ENCODE measurements at regions not wholly inside any gene's neighbourhood (a gene's known extent, or its start where the extent isn't known, plus 50 kb on each side); places are given as distances from the start of the nearest gene placed in this dataset.

DNA sequence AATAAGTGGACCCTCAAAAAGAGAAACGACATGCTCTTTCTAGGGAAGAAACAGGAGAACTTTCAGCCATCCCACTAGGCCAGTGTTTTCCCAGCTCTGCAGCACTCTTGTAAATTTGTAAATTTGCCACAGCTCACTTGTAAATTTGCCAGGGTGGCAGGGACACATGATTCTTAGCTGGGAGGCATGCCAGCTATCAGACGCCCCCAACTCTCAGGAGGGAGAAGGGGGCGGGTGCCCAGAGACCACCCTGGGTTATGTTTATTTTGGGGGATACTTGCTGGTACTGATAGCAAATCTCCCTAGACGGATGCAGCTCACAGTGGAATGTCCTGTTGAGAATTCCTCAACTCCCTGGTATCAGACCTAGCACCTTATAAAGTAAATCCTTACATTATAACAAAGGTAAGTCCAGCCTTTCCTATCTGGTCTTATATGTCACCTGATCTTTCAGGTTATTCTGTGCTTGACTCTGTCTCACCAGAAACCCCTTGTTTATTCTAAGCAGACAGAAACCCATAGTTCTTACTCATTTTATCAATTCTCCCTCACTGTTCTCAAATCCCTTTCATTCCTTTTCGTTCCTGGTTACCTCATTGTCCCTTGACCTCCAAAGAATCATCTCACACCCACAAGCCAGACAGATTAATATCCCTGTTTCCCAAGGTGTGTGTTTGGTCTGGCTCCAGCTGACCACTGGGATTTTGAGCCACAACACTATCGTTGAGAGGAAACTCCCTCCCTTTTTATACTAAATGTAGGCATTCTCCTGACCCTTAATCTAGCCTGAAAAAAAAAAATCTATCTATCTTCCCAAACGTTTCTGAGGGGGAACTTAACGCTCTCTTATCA, 69.3 kb upstream of the HMGA2 start:
- Histone ChIP-seq H3K9me3 (ENCODE audit: control insufficient read depth, insufficient read depth, low read length) (0 out of 2 replicates have a peak, but pooled peaks cover 2% of the 10 kb centered on the region), H3K4me1 (ENCODE audit: insufficient read depth, low read length) (peaks cover 35% of the 10 kb centered on the region), H3K36me3 (ENCODE audit: insufficient read depth, low read length) (no peaks in the 10 kb centered on the region), H3K9ac (ENCODE audit: low read depth, low read length) (no peak overlapping the region)

DNA sequence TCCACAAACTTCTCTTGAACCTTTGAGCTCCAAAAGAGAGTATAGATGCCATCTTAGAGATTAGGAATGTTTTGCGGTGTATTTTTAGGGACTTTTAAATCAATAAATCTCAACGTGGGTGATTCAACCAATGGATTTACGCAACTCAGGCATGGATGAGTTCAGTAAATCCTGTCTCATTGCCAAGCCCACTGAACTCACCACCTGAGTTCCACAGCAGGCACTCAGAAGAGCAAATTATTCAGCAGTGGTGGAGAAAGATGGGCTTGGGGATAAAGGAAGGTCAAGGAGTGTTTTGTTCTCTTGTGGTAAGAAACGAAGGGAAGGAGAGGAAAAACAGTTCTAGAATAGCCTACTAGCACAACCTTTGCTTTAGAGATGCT, 68.7 kb upstream of the HMGA2 start:
- Histone ChIP-seq H3K4me1 (ENCODE audit: insufficient read depth, low read length) (peaks cover 40% of the 10 kb centered on the region), H3K9ac (ENCODE audit: low read depth, low read length) (no peak overlapping the region), H3K36me3 (ENCODE audit: insufficient read depth, low read length) (no peaks in the 10 kb centered on the region), H3K9me3 (ENCODE audit: control insufficient read depth, insufficient read depth, low read length) (0 out of 2 replicates have a peak, but pooled peaks cover 2% of the 10 kb centered on the region)

DNA sequence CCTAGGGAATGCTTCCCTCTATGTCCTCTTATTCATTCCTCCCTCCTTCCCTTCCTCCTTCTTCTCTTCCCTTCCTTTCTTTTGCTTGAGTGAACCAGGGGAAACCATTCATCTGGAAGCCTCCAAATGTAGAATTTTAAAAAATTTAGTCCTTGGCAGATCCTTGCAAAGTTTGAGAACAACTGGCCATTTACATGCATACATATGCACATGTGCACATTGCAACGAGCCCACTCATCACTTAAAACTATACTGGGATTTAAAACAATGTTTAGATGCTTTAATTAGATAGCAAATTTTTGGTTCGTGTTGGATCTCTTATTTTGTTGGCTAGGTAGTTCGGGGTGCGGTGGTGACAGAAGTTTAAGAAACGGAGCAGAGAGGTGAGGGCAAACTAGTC, 68.0 kb upstream of the HMGA2 start:
- Histone ChIP-seq H3K36me3 (ENCODE audit: insufficient read depth, low read length) (no peaks in the 10 kb centered on the region), H3K9ac (ENCODE audit: low read depth, low read length) (no peak overlapping the region), H3K9me3 (ENCODE audit: control insufficient read depth, insufficient read depth, low read length) (0 out of 2 replicates have a peak, but pooled peaks cover 2% of the 10 kb centered on the region), H3K4me1 (ENCODE audit: insufficient read depth, low read length) (peaks cover 46% of the 10 kb centered on the region)

DNA sequence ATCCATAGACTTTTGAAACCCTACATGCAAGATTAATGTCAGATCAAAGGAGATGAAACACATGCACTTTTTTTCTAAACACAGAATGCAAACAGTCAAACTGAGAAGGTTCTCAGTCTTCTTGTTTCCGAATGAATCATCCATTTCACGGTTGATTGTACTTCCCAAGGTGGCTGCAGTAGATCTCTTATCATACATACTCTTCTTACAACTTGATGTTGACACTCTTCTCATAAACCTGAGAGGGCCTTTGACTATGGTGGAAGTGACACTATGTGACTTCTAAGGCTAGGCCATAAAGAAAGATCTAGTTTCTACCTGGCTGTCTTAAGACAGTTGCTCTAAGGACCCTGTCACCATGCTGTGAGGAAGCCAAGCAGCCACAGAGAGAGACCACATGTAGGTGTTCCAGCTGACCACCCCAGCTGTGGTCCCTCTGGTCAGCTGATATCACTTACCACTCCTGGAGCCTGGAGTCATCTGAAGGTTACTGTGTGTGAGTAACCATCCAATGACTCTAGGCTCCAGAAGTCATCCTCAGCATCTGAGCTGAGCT, 67.2 kb upstream of the HMGA2 start:
- Histone ChIP-seq H3K36me3 (ENCODE audit: insufficient read depth, low read length) (no peaks in the 10 kb centered on the region), H3K9me3 (ENCODE audit: control insufficient read depth, insufficient read depth, low read length) (0 out of 2 replicates have a peak, but pooled peaks cover 2% of the 10 kb centered on the region), H3K9ac (ENCODE audit: low read depth, low read length) (no peak overlapping the region), H3K4me1 (ENCODE audit: insufficient read depth, low read length) (peaks cover 53% of the 10 kb centered on the region)

DNA sequence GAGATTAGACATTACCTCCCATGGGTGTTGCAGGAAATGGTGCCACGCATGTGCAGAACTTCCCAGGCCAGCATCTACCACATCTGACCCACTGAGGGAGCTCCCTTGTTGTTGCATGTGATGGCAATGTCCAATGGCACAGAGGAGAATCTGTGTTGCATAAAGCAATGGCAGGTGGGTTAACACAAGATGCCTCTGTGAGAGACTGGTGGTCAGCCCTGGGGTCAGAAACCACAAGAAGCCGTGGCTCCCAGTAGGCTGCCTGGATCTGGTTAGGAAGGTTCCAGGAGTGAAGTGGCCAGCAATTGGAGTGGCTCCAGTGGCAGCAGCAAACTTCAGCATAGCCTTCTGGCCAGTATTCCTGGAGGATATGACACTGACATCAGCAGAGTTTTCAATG, 65.9 kb upstream of the HMGA2 start:
- Histone ChIP-seq H3K36me3 (ENCODE audit: insufficient read depth, low read length) (no peaks in the 10 kb centered on the region), H3K4me1 (ENCODE audit: insufficient read depth, low read length) (peaks cover 66% of the 10 kb centered on the region)

DNA sequence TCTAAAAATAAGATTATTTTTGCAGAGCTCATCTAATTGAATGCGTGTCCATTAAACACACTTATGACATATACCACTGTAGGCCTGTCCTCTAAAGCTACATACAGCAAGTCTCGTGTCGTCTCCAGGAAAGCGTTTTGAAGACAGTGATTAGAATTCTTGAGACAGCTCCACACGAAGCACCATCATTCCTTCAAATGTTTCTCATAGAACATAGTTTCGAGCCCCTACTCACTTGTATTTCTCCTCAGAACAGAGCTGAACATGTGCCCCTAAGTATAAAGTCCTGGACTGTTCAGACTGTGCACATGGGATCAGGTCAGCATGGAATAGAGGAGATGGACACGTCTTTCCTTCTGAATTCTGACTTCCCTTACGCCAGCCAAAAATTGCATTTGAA, 64.5 kb upstream of the HMGA2 start:
- Histone ChIP-seq H3K9me3 (ENCODE audit: control insufficient read depth, insufficient read depth, low read length) (no peaks in the 10 kb centered on the region), H3K4me1 (ENCODE audit: insufficient read depth, low read length) (peaks cover 57% of the 10 kb centered on the region), H3K36me3 (ENCODE audit: insufficient read depth, low read length) (no peaks in the 10 kb centered on the region), H3K9ac (ENCODE audit: low read depth, low read length) (no peak overlapping the region)

More for the DNA sequence above, 65.9 kb upstream of the HMGA2 start:
- Histone ChIP-seq H3K9ac (ENCODE audit: low read depth, low read length) (no peak overlapping the region), H3K9me3 (ENCODE audit: control insufficient read depth, insufficient read depth, low read length) (0 out of 2 replicates have a peak, but pooled peaks cover 1% of the 10 kb centered on the region)

DNA sequence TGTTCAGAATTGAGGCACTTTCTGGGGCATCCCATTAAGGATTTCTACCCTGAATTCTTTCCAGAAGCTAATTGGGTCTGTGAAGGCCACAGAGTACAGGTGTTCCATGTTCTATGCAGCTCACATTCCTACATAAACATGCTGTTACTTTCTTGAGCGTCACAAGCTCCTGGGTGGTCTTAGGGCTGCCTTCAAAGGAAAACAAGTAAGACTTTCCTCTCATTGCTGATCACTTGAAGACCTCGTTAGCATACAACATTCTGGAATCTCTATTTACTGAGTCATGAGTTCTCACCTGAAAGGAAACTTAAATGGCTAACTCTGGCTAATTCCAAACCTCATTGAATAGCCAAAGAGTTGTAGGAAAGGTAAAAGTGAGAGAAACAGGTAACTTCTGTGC, 63.0 kb upstream of the HMGA2 start:
- Histone ChIP-seq H3K36me3 (ENCODE audit: insufficient read depth, low read length) (no peaks in the 10 kb centered on the region), H3K4me1 (ENCODE audit: insufficient read depth, low read length) (peaks cover 41% of the 10 kb centered on the region)

DNA sequence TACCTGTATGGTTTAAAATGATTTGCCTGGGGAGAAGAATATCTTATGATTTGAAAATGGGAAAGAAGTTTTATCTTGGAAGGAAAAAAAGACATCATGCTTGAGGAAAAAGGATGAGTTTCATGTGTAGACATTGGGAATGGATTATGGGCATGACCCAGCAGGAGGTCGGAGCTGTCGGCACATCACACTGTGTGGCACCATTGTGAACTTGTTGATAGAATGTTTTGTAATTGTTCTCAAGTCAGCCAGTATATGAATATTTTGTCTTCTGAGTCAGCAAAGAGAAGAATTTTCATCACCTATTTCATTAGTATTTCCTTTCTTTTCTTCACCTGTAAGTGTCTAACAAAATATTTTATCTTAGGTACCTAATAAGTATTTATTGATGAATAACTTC, 60.0 kb upstream of the HMGA2 start:
- Histone ChIP-seq H3K9me3 (ENCODE audit: control insufficient read depth, insufficient read depth, low read length) (no peaks in the 10 kb centered on the region), H3K4me1 (ENCODE audit: insufficient read depth, low read length) (peaks cover 34% of the 10 kb centered on the region), H3K36me3 (ENCODE audit: insufficient read depth, low read length) (no peaks in the 10 kb centered on the region), H3K9ac (ENCODE audit: low read depth, low read length) (no peak overlapping the region)

More for the DNA sequence above, 63.0 kb upstream of the HMGA2 start:
- no peak overlapping the region for H3K9ac ChIP-seq (ENCODE audit: low read depth, low read length)
- H3K9me3 ChIP-seq (ENCODE audit: control insufficient read depth, insufficient read depth, low read length): no peaks in the 10 kb centered on the region

DNA sequence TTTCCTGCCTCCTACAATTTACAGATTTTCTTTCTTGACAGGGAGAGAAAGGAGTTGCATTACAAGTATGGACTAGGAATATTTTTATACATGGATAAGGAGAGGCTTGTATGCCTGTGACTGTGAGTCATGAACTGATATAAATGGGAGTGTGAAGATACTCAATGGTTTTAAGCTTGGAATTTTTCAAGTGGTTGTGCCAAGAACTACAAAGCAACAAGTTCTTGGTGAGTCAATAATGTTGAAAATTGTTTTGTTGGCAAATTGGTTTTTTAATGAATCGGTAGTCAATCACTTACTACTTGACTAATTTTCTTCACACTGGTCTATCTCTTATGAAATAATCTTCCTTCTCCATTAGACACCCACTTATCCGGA, 58.9 kb upstream of the HMGA2 start:
- Histone ChIP-seq H3K9ac (ENCODE audit: low read depth, low read length) (no peak overlapping the region), H3K9me3 (ENCODE audit: control insufficient read depth, insufficient read depth, low read length) (no peaks in the 10 kb centered on the region), H3K36me3 (ENCODE audit: insufficient read depth, low read length) (no peaks in the 10 kb centered on the region), H3K4me1 (ENCODE audit: insufficient read depth, low read length) (peaks cover 30% of the 10 kb centered on the region)

DNA sequence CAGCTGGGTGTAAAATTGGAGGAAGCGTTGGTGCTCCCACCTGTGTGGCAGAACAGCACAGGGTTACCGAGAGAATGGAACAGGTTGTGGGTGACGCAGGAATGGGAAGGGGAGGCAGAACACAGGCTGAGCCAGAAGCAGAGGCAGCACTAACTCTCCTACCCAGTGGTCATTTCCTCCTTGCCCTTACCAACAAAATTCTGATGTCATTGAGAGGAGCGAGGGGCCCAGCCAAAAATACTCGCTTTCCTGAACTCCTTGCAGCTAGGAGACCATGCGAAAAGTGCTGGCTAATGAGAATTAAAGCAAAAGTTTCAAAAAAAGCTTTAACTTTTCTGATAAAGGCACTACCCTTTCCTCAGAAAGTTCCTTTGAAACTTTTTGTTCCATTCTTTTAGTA, 54.4 kb upstream of the HMGA2 start:
- Histone ChIP-seq H3K36me3 (ENCODE audit: insufficient read depth, low read length) (no peaks in the 10 kb centered on the region), H3K4me1 (ENCODE audit: insufficient read depth, low read length) (no peaks in the 10 kb centered on the region; the same call in 1 of the 2 replicates), H3K9ac (ENCODE audit: low read depth, low read length) (no peak overlapping the region), H3K9me3 (ENCODE audit: control insufficient read depth, insufficient read depth, low read length) (no peaks in the 10 kb centered on the region)

Measured in ES-I3 (cell line).